Skeletal muscle tissue (tissue), 3 donors: ENCODE measurements at regions not wholly inside any gene's neighbourhood (a gene's known extent, or its start where the extent isn't known, plus 50 kb on each side); places are given as distances from the start of the nearest gene placed in this dataset.

Source experiments
- H3K27ac ChIP-seq: one replicate; pipeline ENCODE4 v1.7.0; 2013; ENCODE audit warnings: mild to moderate bottlenecking, low read depth, low read length, inconsistent platforms
- H3K27me3 ChIP-seq, 3 donors: one replicate each; pipeline ENCODE4 v1.7.0; 2013; ENCODE audit warnings: low read length in 3 of 3; ENCODE audit not compliant: control insufficient read depth in 3 of 3, insufficient read depth in 3 of 3
- H3K36me3 ChIP-seq, 3 donors: one replicate each; pipeline ENCODE4 v1.7.0; 2013; ENCODE audit warnings: low read length in 3 of 3; ENCODE audit not compliant: control insufficient read depth in 3 of 3, insufficient read depth in 3 of 3
- H3K4me1 ChIP-seq, 3 donors: one replicate each; pipeline ENCODE4 v1.7.0; 2013; ENCODE audit warnings: low read length in 3 of 3, mild to moderate bottlenecking in 3 of 3; ENCODE audit not compliant: control insufficient read depth in 3 of 3, insufficient read depth in 3 of 3
- H3K4me3 ChIP-seq, 3 donors: one replicate each; pipeline ENCODE4 v1.7.0; 2013; ENCODE audit warnings: low read length in 3 of 3
- H3K9ac ChIP-seq, 3 donors: one replicate each; pipeline ENCODE4 v1.7.0; 2013; ENCODE audit warnings: low read length in 3 of 3, mild to moderate bottlenecking in 3 of 3, moderate library complexity in 2 of 3, low read depth in 1 of 3
- H3K9me3 ChIP-seq, 3 donors: one replicate each; pipeline ENCODE4 v1.7.0; 2013; ENCODE audit warnings: low read length in 3 of 3; ENCODE audit not compliant: control insufficient read depth in 3 of 3
- donor health status: Osteomylitis.

DNA sequence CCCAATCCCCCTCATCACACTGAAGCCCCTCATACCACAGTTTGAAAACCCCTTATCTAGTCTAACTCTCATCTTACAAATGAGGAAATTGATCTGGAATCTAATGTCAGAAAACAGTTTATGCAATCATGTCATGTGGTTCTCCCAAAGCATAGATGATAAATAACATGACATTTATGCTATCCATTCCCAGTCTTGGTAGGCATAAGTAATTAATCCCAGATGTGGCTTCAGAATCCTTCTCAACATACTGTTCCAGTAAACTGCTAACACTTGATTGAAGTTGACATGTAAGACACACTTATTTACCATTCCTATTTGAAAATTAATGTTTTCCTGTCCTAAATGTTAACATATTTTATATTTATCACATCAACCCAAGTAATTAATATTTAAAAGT, 168.7 kb downstream of the GALC start:
- Histone ChIP-seq H3K36me3 (no peaks in the 10 kb centered on the region), H3K4me1 (no peaks in the 10 kb centered on the region), H3K9me3 (no peaks in the 10 kb centered on the region), H3K9ac (no peak overlapping the region), H3K27me3 (no peaks in the 10 kb centered on the region), H3K4me3 (no peak overlapping the region), H3K27ac (no peak overlapping the region)

- no peaks in the 10 kb centered on the region for H3K27me3 ChIP-seq
- H3K27ac ChIP-seq = no peak overlapping the region
These were observed 176.6 kb downstream of the GALC start for GRCh38 chr14:87816416-87816815.

DNA sequence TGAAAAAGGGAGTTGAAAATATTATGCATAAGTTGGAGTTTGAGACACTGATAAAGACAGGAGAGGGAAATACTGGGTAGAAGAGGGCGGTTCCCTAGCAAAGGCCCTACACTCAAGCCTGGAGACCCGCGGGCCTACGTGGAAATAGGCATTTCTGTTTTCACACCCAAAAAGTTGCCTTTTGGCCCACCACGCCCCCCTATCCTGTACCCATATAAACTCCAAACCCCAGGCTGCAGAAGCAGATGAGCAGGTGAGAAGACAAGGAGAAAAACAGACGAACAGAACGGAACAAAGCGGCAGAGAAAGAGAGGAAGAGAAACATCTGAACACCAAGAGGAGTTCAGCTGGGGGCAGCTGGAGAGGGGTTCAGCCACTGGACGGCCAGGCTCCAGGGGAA, 177.9 kb downstream of the GALC start:
- Histone ChIP-seq H3K27me3 (no peaks in the 10 kb centered on the region), H3K4me3 (no peak overlapping the region), H3K9ac (no peak overlapping the region), H3K27ac (no peak overlapping the region), H3K36me3 (no peaks in the 10 kb centered on the region), H3K9me3 (no peaks in the 10 kb centered on the region), H3K4me1 (no peaks in the 10 kb centered on the region)

More at GRCh38 chr14:87816416-87816815, 176.6 kb downstream of the GALC start:
- no peaks in the 10 kb centered on the region for H3K4me1 ChIP-seq
- no peaks in the 10 kb centered on the region for H3K9me3 ChIP-seq
- no peaks in the 10 kb centered on the region for H3K36me3 ChIP-seq
- H3K4me3 ChIP-seq = no peak overlapping the region
- no peak overlapping the region for H3K9ac ChIP-seq

- Histone ChIP-seq H3K9me3 (no peaks in the 10 kb centered on the region), H3K4me3 (no peak overlapping the region), H3K4me1 (no peaks in the 10 kb centered on the region), H3K27me3 (no peaks in the 10 kb centered on the region), H3K9ac (no peak overlapping the region), H3K27ac (no peak overlapping the region), H3K36me3 (no peaks in the 10 kb centered on the region)
These were observed 179.3 kb downstream of the GALC start for GRCh38 chr14:87813686-87814085.

- no peak overlapping the region for H3K27ac ChIP-seq
- H3K4me1 ChIP-seq = no peaks in the 10 kb centered on the region
- H3K36me3 ChIP-seq = no peaks in the 10 kb centered on the region
- H3K27me3 ChIP-seq = no peaks in the 10 kb centered on the region
- H3K9me3 ChIP-seq = no peaks in the 10 kb centered on the region
- H3K4me3 ChIP-seq = no peak overlapping the region
- no peak overlapping the region for H3K9ac ChIP-seq
These were observed 179.8 kb downstream of the GALC start for GRCh38 chr14:87813211-87813610.

DNA sequence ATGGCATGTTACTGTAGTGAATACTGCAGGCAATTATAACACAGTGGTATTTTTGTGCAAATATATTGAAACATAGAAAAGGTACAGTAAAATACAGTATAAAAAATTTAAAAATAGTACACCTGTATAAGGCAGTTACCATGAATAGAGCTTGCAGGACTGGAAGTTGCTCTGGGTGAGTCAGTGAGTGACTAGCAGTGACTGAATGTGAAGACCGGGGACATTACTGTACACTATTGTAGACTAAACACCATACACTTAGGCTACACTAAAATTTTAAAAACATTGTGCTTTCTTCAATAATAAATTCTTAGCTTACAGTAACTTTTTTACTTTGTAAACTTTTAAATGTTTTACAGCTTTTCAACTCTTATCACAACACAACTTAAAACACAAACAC, 181.7 kb downstream of the GALC start:
- no peaks in the 10 kb centered on the region for H3K36me3 ChIP-seq
- no peaks in the 10 kb centered on the region for H3K9me3 ChIP-seq
- no peak overlapping the region for H3K27ac ChIP-seq
- no peak overlapping the region for H3K4me3 ChIP-seq
- no peaks in the 10 kb centered on the region for H3K4me1 ChIP-seq
- no peak overlapping the region for H3K9ac ChIP-seq
- no peaks in the 10 kb centered on the region for H3K27me3 ChIP-seq

DNA sequence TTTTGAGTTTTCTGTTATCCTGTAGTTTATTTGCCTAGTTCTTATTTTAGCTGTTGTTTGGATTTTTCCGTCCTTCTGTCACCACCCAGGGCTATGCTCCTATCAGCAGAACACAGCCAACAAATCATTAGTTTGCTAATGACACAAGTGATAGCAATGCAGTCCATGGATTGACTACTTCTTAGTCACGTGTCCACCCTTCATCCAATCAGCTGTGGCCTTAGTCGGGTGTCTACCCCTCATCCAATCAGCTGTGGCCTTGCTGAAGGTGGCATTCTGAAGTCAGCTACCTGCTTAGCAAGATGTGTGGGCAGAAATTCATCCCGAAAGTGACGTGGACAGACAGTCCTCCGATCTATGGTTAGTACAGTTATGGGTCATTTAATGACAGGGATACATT, 182.3 kb downstream of the GALC start:
- H3K36me3 ChIP-seq = no peaks in the 10 kb centered on the region
- H3K4me1 ChIP-seq = no peaks in the 10 kb centered on the region
- H3K9me3 ChIP-seq = no peaks in the 10 kb centered on the region
- no peak overlapping the region for H3K9ac ChIP-seq
- no peak overlapping the region for H3K4me3 ChIP-seq
- H3K27ac ChIP-seq = no peak overlapping the region
- no peaks in the 10 kb centered on the region for H3K27me3 ChIP-seq

GRCh38 chr14:87809261-87809660, 183.7 kb downstream of the GALC start:
- no peaks in the 10 kb centered on the region for H3K9me3 ChIP-seq
- no peak overlapping the region for H3K9ac ChIP-seq
- no peaks in the 10 kb centered on the region for H3K4me1 ChIP-seq
- H3K4me3 ChIP-seq = no peak overlapping the region
- H3K27me3 ChIP-seq = no peaks in the 10 kb centered on the region
- no peaks in the 10 kb centered on the region for H3K36me3 ChIP-seq
- H3K27ac ChIP-seq = no peak overlapping the region

- Histone ChIP-seq H3K4me1 (no peaks in the 10 kb centered on the region), H3K36me3 (no peaks in the 10 kb centered on the region), H3K4me3 (no peak overlapping the region), H3K27me3 (no peaks in the 10 kb centered on the region), H3K9ac (no peak overlapping the region), H3K9me3 (no peaks in the 10 kb centered on the region), H3K27ac (no peak overlapping the region)
These were observed 187.7 kb downstream of the GALC start for GRCh38 chr14:87805315-87805723.

- Histone ChIP-seq H3K9me3 (no peaks in the 10 kb centered on the region), H3K27me3 (peaks cover 0 to 3% (median 0%) of the 10 kb centered on the region in 3 donors), H3K36me3 (no peaks in the 10 kb centered on the region), H3K27ac (no peak overlapping the region), H3K9ac (no peak overlapping the region), H3K4me1 (no peaks in the 10 kb centered on the region), H3K4me3 (no peak overlapping the region)
These were observed 192.8 kb downstream of the GALC start for GRCh38 chr14:87800216-87800615.

GRCh38 chr14:87799400-87799799, 193.6 kb downstream of the GALC start:
- Histone ChIP-seq H3K36me3 (no peaks in the 10 kb centered on the region), H3K9me3 (no peaks in the 10 kb centered on the region), H3K4me1 (no peaks in the 10 kb centered on the region), H3K27ac (no peak overlapping the region), H3K9ac (no peak overlapping the region), H3K4me3 (no peak overlapping the region), H3K27me3 (peaks cover 0 to 3% (median 0%) of the 10 kb centered on the region in 3 donors)
